ENCODE measurements at regions not wholly inside any gene's neighbourhood (a gene's known extent, or its start where the extent isn't known, plus 50 kb on each side); places are given as distances from the start of the nearest gene placed in this dataset. TPM values are rescaled to one million over a fixed set of nuclear protein-coding genes. Genes with fewer than 3 reads are reported as not detected.

DNA sequence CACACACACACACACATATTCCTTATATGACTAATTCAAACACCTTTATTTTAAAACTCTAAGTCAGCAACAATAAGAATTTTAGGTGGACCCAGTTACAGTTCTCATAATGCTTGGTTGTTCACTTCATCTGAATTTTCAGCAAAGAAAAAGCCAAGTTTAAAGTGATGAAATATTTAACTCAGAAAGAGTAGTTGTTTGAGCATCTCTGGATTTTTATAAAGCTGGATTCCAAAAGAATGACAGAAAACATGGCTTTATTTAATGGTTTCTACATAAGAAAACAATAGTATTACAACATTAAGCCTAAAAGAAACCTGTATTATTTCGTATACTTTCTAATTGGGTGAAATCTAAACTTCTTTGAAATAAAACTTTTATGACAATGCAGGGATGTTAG lies 54.2 kb upstream of the ADAMTS5 start:
- TF ChIP-seq POLR2A (IDR thresholded peaks at IDR 0.05) (no peak), EP300 (IDR thresholded peaks at IDR 0.05) (no peak)
- TF ChIP-seq, protein P1, sequence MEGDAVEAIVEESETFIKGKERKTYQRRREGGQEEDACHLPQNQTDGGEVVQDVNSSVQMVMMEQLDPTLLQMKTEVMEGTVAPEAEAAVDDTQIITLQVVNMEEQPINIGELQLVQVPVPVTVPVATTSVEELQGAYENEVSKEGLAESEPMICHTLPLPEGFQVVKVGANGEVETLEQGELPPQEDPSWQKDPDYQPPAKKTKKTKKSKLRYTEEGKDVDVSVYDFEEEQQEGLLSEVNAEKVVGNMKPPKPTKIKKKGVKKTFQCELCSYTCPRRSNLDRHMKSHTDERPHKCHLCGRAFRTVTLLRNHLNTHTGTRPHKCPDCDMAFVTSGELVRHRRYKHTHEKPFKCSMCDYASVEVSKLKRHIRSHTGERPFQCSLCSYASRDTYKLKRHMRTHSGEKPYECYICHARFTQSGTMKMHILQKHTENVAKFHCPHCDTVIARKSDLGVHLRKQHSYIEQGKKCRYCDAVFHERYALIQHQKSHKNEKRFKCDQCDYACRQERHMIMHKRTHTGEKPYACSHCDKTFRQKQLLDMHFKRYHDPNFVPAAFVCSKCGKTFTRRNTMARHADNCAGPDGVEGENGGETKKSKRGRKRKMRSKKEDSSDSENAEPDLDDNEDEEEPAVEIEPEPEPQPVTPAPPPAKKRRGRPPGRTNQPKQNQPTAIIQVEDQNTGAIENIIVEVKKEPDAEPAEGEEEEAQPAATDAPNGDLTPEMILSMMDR (IDR thresholded peaks at IDR 0.05) = no peak
- Histone ChIP-seq H3K4me3 (no peak overlapping the region), H3K9me3 (no peaks in the 10 kb centered on the region), H3K27me3 (no peaks in the 10 kb centered on the region), H3K27ac (no peak overlapping the region), H3K36me3 (no peaks in the 10 kb centered on the region), H3K4me1 (ENCODE audit: insufficient read depth) (no peaks in the 10 kb centered on the region)
- 85 to 91% (median 88%) methylated on average over 1 of the region's 1 CpG for WGBS, 3 donors
- DNase-seq = no peak
- intact Hi-C loops (cut with DNase I) = loop anchor here in 1 of 4 donors (10.0 kb wide), 1 partner anchor 1614 kb away; no protein-coding TSS in a partner anchor

DNA sequence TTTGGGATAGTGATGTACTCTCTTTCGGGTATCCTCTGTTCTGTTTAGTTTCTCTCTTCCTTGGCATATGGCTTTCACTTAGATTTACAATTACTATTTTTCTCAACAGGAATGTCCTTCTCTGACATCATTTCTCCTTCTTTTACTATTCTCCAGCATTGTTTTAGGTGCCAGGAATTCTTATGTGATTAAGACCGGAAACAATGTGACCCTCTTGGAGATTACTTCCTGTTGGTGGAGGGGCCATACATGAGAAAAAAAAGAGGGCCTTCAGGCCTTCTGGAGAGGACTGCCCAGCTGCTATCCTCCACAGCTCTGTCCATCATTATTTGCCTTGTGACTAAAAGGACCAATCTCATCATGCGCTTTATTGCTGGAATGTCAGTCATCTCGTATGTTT lies 50.4 kb upstream of the ADAMTS5 start:
- H3K4me1 ChIP-seq (ENCODE audit: insufficient read depth) = no peaks in the 10 kb centered on the region
- 91 to 97% (median 94%) methylated on average over 4 of the region's 4 CpGs for WGBS, 3 donors

More for the DNA sequence above, 50.4 kb upstream of the ADAMTS5 start:
- no peaks in the 10 kb centered on the region for H3K9me3 ChIP-seq
- no peak overlapping the region for H3K27ac ChIP-seq
- TF ChIP-seq, protein P1 (IDR thresholded peaks at IDR 0.05) = no peak
- TF ChIP-seq EP300 (IDR thresholded peaks at IDR 0.05) (no peak), POLR2A (IDR thresholded peaks at IDR 0.05) (no peak)
- no peaks in the 10 kb centered on the region for H3K36me3 ChIP-seq
- DNase-seq = no peak
- peaks cover 2% of the 10 kb centered on the region for H3K27me3 ChIP-seq
- H3K4me3 ChIP-seq = no peak overlapping the region
- intact Hi-C loops (cut with DNase I) = no loop called here

Small RNA genes in the stretch of these regions (small RNA-seq; reads per million reads assigned to genes)
- gene NCSTNP1 (not detected), gene RF00026 (not detected)
